Chondrocyte (in vitro differentiated cells): ENCODE measurements at regions not wholly inside any gene's neighbourhood (a gene's known extent, or its start where the extent isn't known, plus 50 kb on each side); places are given as distances from the start of the nearest gene placed in this dataset.

Experiments used
- DNase-seq: peaks from one replicate; pipeline ENCODE4 v3.0.0; 2021; ENCODE audit warnings: mixed read lengths, low spot score
- H3K27ac Mint-ChIP-seq: one replicate; pipeline ENCODE4 v1.8.0; 2021; ENCODE audit warnings: mild to moderate bottlenecking, moderate library complexity, mixed read lengths; ENCODE audit not compliant: unreplicated experiment
- H3K27me3 Mint-ChIP-seq: 2 replicates; pipeline ENCODE4 v1.8.0; 2021; ENCODE audit warnings: low read depth, mixed read lengths
- H3K36me3 Mint-ChIP-seq: 2 replicates; pipeline ENCODE4 v1.8.0; 2021; ENCODE audit warnings: low read depth, mixed read lengths
- H3K4me1 Mint-ChIP-seq: 2 replicates; pipeline ENCODE4 v1.8.0; 2021; ENCODE audit warnings: low read depth, mild to moderate bottlenecking, mixed read lengths
- H3K4me3 Mint-ChIP-seq: one replicate; pipeline ENCODE4 v1.8.0; 2021; ENCODE audit warnings: mild to moderate bottlenecking, moderate library complexity, mixed read lengths; ENCODE audit not compliant: unreplicated experiment
- H3K9me3 Mint-ChIP-seq: 2 replicates; pipeline ENCODE4 v1.8.0; 2021; ENCODE audit warnings: low read depth, mixed read lengths
- CTCF ChIP-seq: fragments of 200-600 bp; sonication (generic); IDR thresholded peaks from 2 replicates; pipeline ENCODE4 v1.5.0; 2021; ENCODE audit warnings: antibody characterized with exemption, mild to moderate bottlenecking, moderate library complexity

GRCh38 chr2:236872981-236873380 lies 212.7 kb upstream of the COPS8 start:
- Mint-ChIP-seq H3K27ac (no peak overlapping the region), H3K4me3 (no peak overlapping the region), H3K9me3 (no peaks in the 10 kb centered on the region), H3K36me3 (no peaks in the 10 kb centered on the region), H3K27me3 (no peaks in the 10 kb centered on the region), H3K4me1 (peaks cover 55% of the 10 kb centered on the region)
- TF ChIP-seq CTCF, result no peak
- DNase-seq, result no peak

DNA sequence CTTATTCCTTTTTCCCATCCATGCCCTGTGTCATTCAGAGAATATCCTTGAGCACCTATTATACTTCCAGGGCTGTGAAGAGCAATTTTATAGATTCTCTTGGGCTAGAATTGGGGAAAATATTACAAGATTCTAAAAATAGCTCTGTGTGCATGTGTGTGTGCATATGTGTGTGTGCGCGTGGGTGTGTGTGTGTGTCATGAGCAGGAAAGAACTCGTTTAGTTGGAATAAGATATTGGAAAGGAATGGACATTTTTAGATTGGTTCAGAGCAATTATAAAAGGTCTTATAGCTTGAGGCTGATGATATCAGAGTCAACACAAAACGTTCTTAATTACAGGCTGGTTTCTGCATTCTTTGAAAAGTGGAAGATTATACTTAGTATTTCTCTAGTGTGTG lies 212.1 kb upstream of the COPS8 start:
- H3K4me3 Mint-ChIP-seq, result no peak overlapping the region
- H3K4me1 Mint-ChIP-seq, result peaks cover 51% of the 10 kb centered on the region
- no peaks in the 10 kb centered on the region for H3K36me3 Mint-ChIP-seq
- DNase-seq, result no peak
- no peaks in the 10 kb centered on the region for H3K27me3 Mint-ChIP-seq
- H3K9me3 Mint-ChIP-seq, result no peaks in the 10 kb centered on the region
- no peak for TF ChIP-seq CTCF
- no peak overlapping the region for H3K27ac Mint-ChIP-seq

DNA sequence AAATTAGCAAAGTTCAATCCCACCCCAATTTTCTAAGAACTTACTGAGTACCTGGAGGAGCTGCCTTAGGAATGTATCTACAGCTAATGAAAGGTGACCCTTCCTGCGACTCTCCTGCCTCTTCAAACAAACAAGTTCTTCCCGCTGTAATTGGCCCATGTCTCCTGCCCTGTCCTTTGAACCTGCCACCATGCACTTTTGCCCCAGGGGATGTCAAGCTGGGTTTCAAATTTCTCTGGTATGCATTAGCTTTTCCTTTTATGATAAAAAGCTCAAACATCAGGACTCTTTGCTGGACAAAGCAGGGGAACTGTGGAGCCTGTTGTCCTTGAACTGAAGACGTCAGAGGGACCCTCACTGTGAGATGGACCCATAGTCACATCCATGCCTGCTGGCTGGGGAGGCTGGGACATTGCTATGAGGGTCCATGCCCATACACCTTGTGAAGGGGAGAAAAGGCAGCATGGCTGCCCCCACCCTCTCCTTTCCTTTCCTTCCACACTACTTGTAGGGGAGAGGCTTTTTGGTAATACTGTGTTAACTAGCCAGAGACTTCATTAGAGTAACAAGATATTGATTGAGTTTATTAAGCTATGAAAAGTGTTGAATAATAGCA lies 210.7 kb upstream of the COPS8 start:
- Mint-ChIP-seq H3K4me3 (no peak overlapping the region), H3K9me3 (no peaks in the 10 kb centered on the region), H3K27me3 (no peaks in the 10 kb centered on the region), H3K36me3 (no peaks in the 10 kb centered on the region), H3K4me1 (peaks cover 41% of the 10 kb centered on the region), H3K27ac (no peak overlapping the region)
- DNase-seq, result no peak
- TF ChIP-seq CTCF, result no peak

DNA sequence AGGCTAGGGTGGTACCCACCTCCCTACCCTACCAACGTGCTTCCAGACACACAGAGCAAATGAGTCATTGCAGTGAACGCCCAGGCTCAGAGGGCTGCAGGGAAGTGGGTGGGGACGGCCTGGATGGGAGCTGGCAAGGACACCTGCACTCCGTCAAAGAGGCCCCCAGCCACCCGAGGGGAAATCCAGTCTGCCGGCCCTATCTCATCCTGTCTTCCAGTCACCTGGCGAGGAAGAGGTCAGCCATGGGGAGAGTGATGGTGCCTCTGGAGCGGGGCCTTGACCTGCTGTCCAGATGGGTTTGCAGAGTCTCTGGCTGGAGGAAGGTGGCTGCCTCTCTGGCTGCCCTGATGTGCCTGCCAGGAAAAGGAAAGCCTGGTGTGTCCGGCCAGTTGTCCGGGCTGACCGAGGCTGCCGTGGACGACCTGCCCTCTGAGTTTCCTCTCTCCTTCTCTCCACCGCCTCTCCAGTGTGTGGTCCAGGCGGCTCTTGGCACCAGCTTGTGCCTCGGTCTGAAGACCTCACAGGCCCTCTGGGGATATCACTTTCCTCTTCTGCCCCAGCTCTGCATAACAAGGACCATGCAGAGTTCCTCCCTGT lies 209.7 kb upstream of the COPS8 start:
- H3K4me3 Mint-ChIP-seq, result no peak overlapping the region
- H3K36me3 Mint-ChIP-seq, result no peaks in the 10 kb centered on the region
- no peaks in the 10 kb centered on the region for H3K27me3 Mint-ChIP-seq
- H3K27ac Mint-ChIP-seq, result no peak overlapping the region
- DNase-seq, result no peak
- no peaks in the 10 kb centered on the region for H3K9me3 Mint-ChIP-seq
- H3K4me1 Mint-ChIP-seq, result peaks cover 35% of the 10 kb centered on the region
- TF ChIP-seq CTCF, result no peak

GRCh38 chr2:236876642-236877041 lies 209.0 kb upstream of the COPS8 start:
- H3K4me3 Mint-ChIP-seq, result no peak overlapping the region
- H3K9me3 Mint-ChIP-seq, result no peaks in the 10 kb centered on the region
- H3K27me3 Mint-ChIP-seq, result no peaks in the 10 kb centered on the region
- no peak overlapping the region for H3K27ac Mint-ChIP-seq
- no peak for DNase-seq
- no peaks in the 10 kb centered on the region for H3K36me3 Mint-ChIP-seq
- TF ChIP-seq CTCF, result no peak
- H3K4me1 Mint-ChIP-seq, result peaks cover 29% of the 10 kb centered on the region
